ACHN (cell line): ENCODE measurements at regions not wholly inside any gene's neighbourhood (a gene's known extent, or its start where the extent isn't known, plus 50 kb on each side); places are given as distances from the start of the nearest gene placed in this dataset.
"Not testable (repeated sequence)": the region's sequence is repeated elsewhere in the genome, so short reads cannot be mapped to it uniquely, and the experiment has no call there.

Experiments used
- DNase-seq: peaks from one replicate; pipeline ENCODE4 v3.0.0-alpha.2; 2015
- in situ Hi-C: cut with HindIII; loops from 2 replicates; pipeline ENCODE4 v1.10.0; 2017; ENCODE audit warnings: low sequenced_read_pairs, low pct_ligation_motif_present, low pct_unique_long_range_greater_than_20kb

GRCh38 chr15:26158176-26158575 is 295.0 kb upstream of the ATP10A start:
- no peak for DNase-seq
- in situ Hi-C loops: no loop called here

- in situ Hi-C loops: no loop called here
- no peak for DNase-seq
Observed at GRCh38 chr15:26157081-26157480, 294.0 kb upstream of the ATP10A start.

- DNase-seq: no peak
- in situ Hi-C loops: no loop called here
Observed at GRCh38 chr15:26156051-26156450, 292.9 kb upstream of the ATP10A start.

GRCh38 chr15:26148156-26148860 is 285.2 kb upstream of the ATP10A start:
- DNase-seq: no peak
- in situ Hi-C loops: no loop called here

GRCh38 chr15:26146202-26146601 is 283.1 kb upstream of the ATP10A start:
- DNase-seq: no peak
- in situ Hi-C loops: no loop called here

GRCh38 chr15:26145796-26146195 is 282.7 kb upstream of the ATP10A start:
- in situ Hi-C loops: no loop called here
- no peak for DNase-seq

- no peak for DNase-seq
- in situ Hi-C loops: no loop called here
Observed at GRCh38 chr15:26144836-26145235, 281.7 kb upstream of the ATP10A start.

- no peak for DNase-seq
- in situ Hi-C loops: no loop called here
Observed at GRCh38 chr15:26143221-26143620, 280.1 kb upstream of the ATP10A start.

GRCh38 chr15:26134812-26135211 is 271.7 kb upstream of the ATP10A start:
- no peak for DNase-seq
- in situ Hi-C loops: no loop called here

- in situ Hi-C loops: no loop called here
- DNase-seq: no peak
Observed at GRCh38 chr15:26134152-26134551, 271.0 kb upstream of the ATP10A start.

GRCh38 chr15:26132811-26133210 is 269.7 kb upstream of the ATP10A start:
- no peak for DNase-seq
- in situ Hi-C loops: no loop called here

- in situ Hi-C loops: no loop called here
- no peak for DNase-seq
Observed at GRCh38 chr15:26129852-26130251, 266.7 kb upstream of the ATP10A start.

- no peak for DNase-seq
- in situ Hi-C loops: no loop called here
Observed at GRCh38 chr15:26128611-26129140, 265.5 kb upstream of the ATP10A start.

- in situ Hi-C loops: no loop called here
Observed at GRCh38 chr15:26126819-26127387, 263.8 kb upstream of the ATP10A start.

GRCh38 chr15:26126070-26126469 is 262.9 kb upstream of the ATP10A start:
- in situ Hi-C loops: no loop called here
- DNase-seq: no peak

More at GRCh38 chr15:26126819-26127387, 263.8 kb upstream of the ATP10A start:
- no peak for DNase-seq

GRCh38 chr15:26125664-26126063 is 262.5 kb upstream of the ATP10A start:
- in situ Hi-C loops: no loop called here
- no peak for DNase-seq

- in situ Hi-C loops: no loop called here
- no peak for DNase-seq
Observed at GRCh38 chr15:26119322-26119721, 256.2 kb upstream of the ATP10A start.

- in situ Hi-C loops: no loop called here
- DNase-seq: no peak
Observed at GRCh38 chr15:26115229-26115943, 252.3 kb upstream of the ATP10A start.

GRCh38 chr15:26114128-26114527 is 251.0 kb upstream of the ATP10A start:
- DNase-seq, in situ Hi-C loops: not testable (repeated sequence)

- no peak for DNase-seq
- in situ Hi-C loops: no loop called here
Observed at GRCh38 chr15:26113296-26113695, 250.2 kb upstream of the ATP10A start.
